OCI-LY7 (cell line): ENCODE measurements at regions not wholly inside any gene's neighbourhood (a gene's known extent, or its start where the extent isn't known, plus 50 kb on each side); places are given as distances from the start of the nearest gene placed in this dataset.

ENCODE experiments used
- CTCF ChIP-seq: fragments of 200-600 bp; sonication (generic); conservative IDR thresholded peaks from 2 replicates; pipeline ENCODE4 v1.5.1; 2014; ENCODE audit warnings: mild to moderate bottlenecking, antibody characterized with exemption, low read length, moderate library complexity, mixed read lengths
- EZH2phosphoT487 ChIP-seq: fragments of 200-600 bp; sonication (generic); IDR thresholded peaks from 2 replicates; pipeline ENCODE4 v1.6.1; 2018; ENCODE audit warnings: low read depth, borderline replicate concordance, mild to moderate bottlenecking, mixed run types, antibody characterized with exemption, low read length, moderate library complexity, mixed read lengths

- TF ChIP-seq CTCF (no peak), EZH2phosphoT487 (no peak)
Observed at GRCh38 chr13:22108283-22108942, 437.5 kb downstream of the FGF9 start.
